IPS DF 6.9 (cell line): ENCODE measurements at regions not wholly inside any gene's neighbourhood (a gene's known extent, or its start where the extent isn't known, plus 50 kb on each side); places are given as distances from the start of the nearest gene placed in this dataset.

Source experiments
- DNase-seq: peaks from one replicate; pipeline ENCODE4 v3.0.0-alpha.2; 2013; ENCODE audit warnings: low read depth, low spot score
- H3K27ac ChIP-seq: one replicate; pipeline ENCODE4 v1.5.1; 2013; ENCODE audit warnings: low read length, control low read depth
- H3K27me3 ChIP-seq: 2 replicates; pipeline ENCODE4 v1.6.1; 2013; ENCODE audit warnings: mild to moderate bottlenecking, low read length; ENCODE audit not compliant: control insufficient read depth, insufficient read depth
- H3K36me3 ChIP-seq: 2 replicates; pipeline ENCODE4 v1.6.1; 2013; ENCODE audit warnings: low read length; ENCODE audit not compliant: control insufficient read depth, insufficient read depth
- H3K4me1 ChIP-seq: 2 replicates; pipeline ENCODE4 v1.6.1; 2013; ENCODE audit warnings: low read length; ENCODE audit not compliant: control insufficient read depth, insufficient read depth
- H3K4me3 ChIP-seq: 2 replicates; pipeline ENCODE4 v1.5.1; 2013; ENCODE audit warnings: mild to moderate bottlenecking, low read length
- H3K9me3 ChIP-seq: 2 replicates; pipeline ENCODE4 v1.6.1; 2013; ENCODE audit warnings: low read length, inconsistent platforms; ENCODE audit not compliant: control insufficient read depth, insufficient read depth
- WGBS: extraction: QIAGEN DNeasy Blood & Tissue Kit; methylation state at CpG from one replicate; pipeline ENCODE4 v1.1.7; 2013; ENCODE audit warnings: mixed read lengths, missing lambda C conversion rate; ENCODE audit not compliant: insufficient read length, insufficient coverage; 5-methylcytosine and 5-hydroxymethylcytosine counted together

- H3K9me3 ChIP-seq, result no peaks in the 10 kb centered on the region; the same call in 1 of the 2 replicates
- H3K27ac ChIP-seq, result no peak overlapping the region
- WGBS, result no CpG with 5 or more reads among the region's 12 CpGs
- H3K4me3 ChIP-seq, result no peak overlapping the region
- no peaks in the 10 kb centered on the region for H3K36me3 ChIP-seq
- H3K27me3 ChIP-seq, result no peaks in the 10 kb centered on the region
- DNase-seq, result no peak
- H3K4me1 ChIP-seq, result 0 out of 2 replicates have a peak, but pooled peaks cover 1% of the 10 kb centered on the region
Measured at GRCh38 chr16:73317321-73317857, 269.5 kb upstream of the ZFHX3 start.

GRCh38 chr16:73315645-73316044, 267.7 kb upstream of the ZFHX3 start:
- H3K4me3 ChIP-seq, result no peak overlapping the region
- no peaks in the 10 kb centered on the region for H3K36me3 ChIP-seq
- no peak overlapping the region for H3K27ac ChIP-seq
- no peaks in the 10 kb centered on the region; the same call in 1 of the 2 replicates for H3K9me3 ChIP-seq
- no peaks in the 10 kb centered on the region for H3K27me3 ChIP-seq
- H3K4me1 ChIP-seq, result no peaks in the 10 kb centered on the region
- no CpG with 5 or more reads among the region's 7 CpGs for WGBS
- DNase-seq, result no peak

GRCh38 chr16:73313950-73314349, 266.0 kb upstream of the ZFHX3 start:
- WGBS, result no CpG with 5 or more reads among the region's 2 CpGs
- H3K27ac ChIP-seq, result no peak overlapping the region
- no peak for DNase-seq
- H3K9me3 ChIP-seq, result no peaks in the 10 kb centered on the region; the same call in 1 of the 2 replicates
- H3K4me3 ChIP-seq, result no peak overlapping the region
- H3K27me3 ChIP-seq, result no peaks in the 10 kb centered on the region
- H3K4me1 ChIP-seq, result no peaks in the 10 kb centered on the region
- H3K36me3 ChIP-seq, result no peaks in the 10 kb centered on the region

- DNase-seq, result no peak
- no peaks in the 10 kb centered on the region for H3K36me3 ChIP-seq
- H3K9me3 ChIP-seq, result no peaks in the 10 kb centered on the region; the same call in 1 of the 2 replicates
- WGBS, result no CpG with 5 or more reads among the region's 10 CpGs
- no peaks in the 10 kb centered on the region for H3K4me1 ChIP-seq
- H3K4me3 ChIP-seq, result no peak overlapping the region
- H3K27ac ChIP-seq, result no peak overlapping the region
- no peaks in the 10 kb centered on the region for H3K27me3 ChIP-seq
Measured at GRCh38 chr16:73311857-73312723, 264.2 kb upstream of the ZFHX3 start.

GRCh38 chr16:73308771-73309170, 260.8 kb upstream of the ZFHX3 start:
- Histone ChIP-seq H3K4me3 (no peak overlapping the region), H3K27ac (no peak overlapping the region), H3K4me1 (no peaks in the 10 kb centered on the region), H3K27me3 (no peaks in the 10 kb centered on the region), H3K9me3 (no peaks in the 10 kb centered on the region; the same call in 1 of the 2 replicates), H3K36me3 (no peaks in the 10 kb centered on the region)
- no peak for DNase-seq

- Histone ChIP-seq H3K4me3 (no peak overlapping the region), H3K9me3 (no peaks in the 10 kb centered on the region), H3K4me1 (no peaks in the 10 kb centered on the region), H3K27me3 (no peaks in the 10 kb centered on the region), H3K27ac (no peak overlapping the region), H3K36me3 (no peaks in the 10 kb centered on the region)
- DNase-seq, result no peak
- no CpG with 5 or more reads among the region's 1 CpG for WGBS
Measured at GRCh38 chr16:73306901-73307413, 259.0 kb upstream of the ZFHX3 start.

- Histone ChIP-seq H3K4me1 (no peaks in the 10 kb centered on the region), H3K27ac (no peak overlapping the region), H3K4me3 (no peak overlapping the region), H3K9me3 (no peaks in the 10 kb centered on the region), H3K27me3 (no peaks in the 10 kb centered on the region), H3K36me3 (no peaks in the 10 kb centered on the region)
- no CpG with 5 or more reads among the region's 14 CpGs for WGBS
- DNase-seq, result no peak
Measured at GRCh38 chr16:73304008-73304774, 256.3 kb upstream of the ZFHX3 start.

GRCh38 chr16:73302942-73303341, 255.0 kb upstream of the ZFHX3 start:
- no peaks in the 10 kb centered on the region for H3K9me3 ChIP-seq
- no peak for DNase-seq
- no CpG with 5 or more reads among the region's 3 CpGs for WGBS
- H3K27me3 ChIP-seq, result no peaks in the 10 kb centered on the region
- no peaks in the 10 kb centered on the region for H3K36me3 ChIP-seq
- H3K27ac ChIP-seq, result no peak overlapping the region
- H3K4me1 ChIP-seq, result no peaks in the 10 kb centered on the region
- H3K4me3 ChIP-seq, result no peak overlapping the region

- no peak for DNase-seq
- Histone ChIP-seq H3K4me3 (no peak overlapping the region), H3K4me1 (no peaks in the 10 kb centered on the region), H3K36me3 (no peaks in the 10 kb centered on the region), H3K27me3 (no peaks in the 10 kb centered on the region), H3K27ac (no peak overlapping the region), H3K9me3 (no peaks in the 10 kb centered on the region)
- WGBS, result no CpG with 5 or more reads among the region's 2 CpGs
Measured at GRCh38 chr16:73301984-73302383, 254.1 kb upstream of the ZFHX3 start.

GRCh38 chr16:73299346-73299745, 251.4 kb upstream of the ZFHX3 start:
- H3K27me3 ChIP-seq, result no peaks in the 10 kb centered on the region
- no peaks in the 10 kb centered on the region for H3K9me3 ChIP-seq
- no peak overlapping the region for H3K27ac ChIP-seq
- no CpG with 5 or more reads among the region's 7 CpGs for WGBS
- no peak for DNase-seq
- no peak overlapping the region for H3K4me3 ChIP-seq
- H3K36me3 ChIP-seq, result no peaks in the 10 kb centered on the region
- H3K4me1 ChIP-seq, result no peaks in the 10 kb centered on the region
